SJCRH30 (cell line): ENCODE measurements at regions not wholly inside any gene's neighbourhood (a gene's known extent, or its start where the extent isn't known, plus 50 kb on each side); places are given as distances from the start of the nearest gene placed in this dataset.

Experiments
- DNase-seq, 2 experiments: peaks; one replicate each; pipeline ENCODE4 v3.0.0-alpha.2; 2015 to 2020
- H3K27ac ChIP-seq: fragments of 250-450 bp; sonication (Bioruptor Pico); 2 replicates; pipeline ENCODE4 v1.5.1; 2020; ENCODE audit warnings: mild to moderate bottlenecking, moderate library complexity
- H3K27me3 ChIP-seq: fragments of 250-450 bp; sonication (Bioruptor Pico); 2 replicates; pipeline ENCODE4 v1.5.1; 2020; ENCODE audit warnings: mild to moderate bottlenecking, moderate library complexity
- H3K36me3 ChIP-seq: fragments of 250-450 bp; sonication (Bioruptor Pico); 2 replicates; pipeline ENCODE4 v1.5.1; 2020; ENCODE audit warnings: mild to moderate bottlenecking, moderate library complexity
- H3K4me1 ChIP-seq: fragments of 250-450 bp; sonication (Bioruptor Pico); 2 replicates; pipeline ENCODE4 v1.5.1; 2020; ENCODE audit warnings: mild to moderate bottlenecking, moderate library complexity
- H3K4me3 ChIP-seq: fragments of 250-450 bp; sonication (Bioruptor Pico); 2 replicates; pipeline ENCODE4 v1.5.1; 2020; ENCODE audit warnings: mild to moderate bottlenecking, moderate library complexity
- H3K9me3 ChIP-seq: fragments of 250-450 bp; sonication (Bioruptor Pico); replicated peaks from 2 replicates; pipeline ENCODE4 v1.5.1; 2020; ENCODE audit warnings: mild to moderate bottlenecking, moderate library complexity

DNA sequence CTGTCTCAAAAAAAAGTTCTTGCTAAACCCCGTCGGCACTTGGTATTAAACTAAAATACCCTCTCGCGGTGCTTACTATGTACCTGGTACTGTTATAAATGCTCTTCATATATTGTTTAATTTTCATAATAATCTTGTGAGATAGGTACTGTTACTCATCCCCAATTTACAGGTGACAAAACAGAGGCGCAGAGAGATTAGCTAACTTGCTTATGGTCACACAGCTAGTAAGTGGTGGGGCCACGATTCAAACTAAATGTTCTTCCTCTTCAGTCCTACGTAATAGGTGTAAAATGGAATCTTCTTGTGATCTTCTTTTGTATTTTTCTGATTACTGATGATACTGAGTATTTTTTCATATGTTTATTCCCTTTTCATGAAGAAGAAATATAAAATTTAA is 51.3 kb downstream of the TET3 start:
- H3K27ac ChIP-seq, result no peak overlapping the region
- DNase-seq, result no peak
- no peaks in the 10 kb centered on the region for H3K27me3 ChIP-seq
- H3K36me3 ChIP-seq, result no peaks in the 10 kb centered on the region; the same call in 1 of the 2 replicates
- H3K4me3 ChIP-seq, result no peak overlapping the region
- H3K9me3 ChIP-seq, result no peaks in the 10 kb centered on the region
- H3K4me1 ChIP-seq, result peaks cover 50% of the 10 kb centered on the region

DNA sequence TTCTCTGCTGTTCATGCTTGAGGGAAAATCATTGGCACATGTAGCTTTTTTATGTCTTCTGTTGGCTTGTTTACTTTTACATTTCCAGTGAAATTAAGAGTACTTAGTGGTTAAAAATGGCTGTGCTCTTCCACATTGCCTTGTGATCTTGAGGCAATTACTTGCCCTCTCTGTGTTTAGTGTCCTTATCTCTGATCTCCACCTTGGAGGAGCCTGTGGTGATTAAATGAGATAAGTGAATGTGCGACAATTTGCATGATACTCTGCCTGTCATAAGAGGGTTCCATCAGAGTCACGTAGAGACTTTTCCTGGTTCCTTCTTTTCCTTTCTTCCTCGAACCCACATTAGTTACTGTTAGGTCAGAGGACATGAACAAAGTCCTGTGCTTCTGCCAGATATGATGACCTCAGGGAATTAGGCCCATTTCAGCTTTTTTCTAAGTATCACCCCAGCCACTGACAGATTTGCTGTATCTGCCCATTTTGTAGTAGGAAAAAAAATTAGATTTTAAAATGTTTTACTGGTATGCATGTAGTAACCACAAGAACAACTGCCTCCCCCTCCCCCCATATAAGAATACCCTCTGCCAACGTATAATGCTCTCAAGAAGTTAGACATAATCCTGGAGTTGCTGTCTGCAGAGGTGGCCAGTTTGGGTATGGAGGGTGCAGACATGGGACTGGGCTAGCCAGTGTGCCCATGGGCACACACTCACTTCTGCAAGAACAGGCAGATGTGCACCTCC is 51.9 kb downstream of the TET3 start:
- H3K36me3 ChIP-seq, result no peaks in the 10 kb centered on the region; the same call in 1 of the 2 replicates
- peaks cover 50% of the 10 kb centered on the region for H3K4me1 ChIP-seq
- H3K4me3 ChIP-seq, result no peak overlapping the region
- no peak overlapping the region; the same call in 1 of the 2 replicates for H3K27ac ChIP-seq
- H3K9me3 ChIP-seq, result no peaks in the 10 kb centered on the region
- peak in 1 of 2 experiments; percentile 34 for DNase-seq
- no peaks in the 10 kb centered on the region for H3K27me3 ChIP-seq

DNA sequence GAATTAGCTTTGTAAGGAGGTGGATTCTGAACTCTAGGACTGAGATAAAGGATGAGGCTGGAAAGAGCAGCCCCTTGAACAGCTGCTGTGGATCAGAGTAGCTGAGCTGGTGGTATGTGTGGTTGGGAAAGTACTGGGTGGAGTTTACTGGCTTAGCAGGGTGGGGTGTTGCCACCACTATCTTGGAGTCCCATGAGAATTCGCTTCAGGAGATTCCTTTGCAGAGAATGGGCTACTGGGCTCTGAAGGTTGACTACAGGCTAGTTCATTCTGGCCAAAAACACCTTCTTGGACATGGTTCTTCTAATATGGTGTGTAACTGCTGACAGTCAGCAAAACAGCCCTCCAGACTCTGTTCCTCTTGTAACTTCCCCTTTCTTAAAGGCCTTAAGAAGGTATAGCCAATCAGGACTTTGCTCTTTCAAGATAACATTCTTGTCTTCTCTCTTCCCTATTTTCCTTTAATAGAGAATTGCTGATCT is 52.7 kb downstream of the TET3 start:
- DNase-seq, result peak; percentile 77 to 84
- Histone ChIP-seq H3K27ac (no peak overlapping the region), H3K9me3 (no peaks in the 10 kb centered on the region)

DNA sequence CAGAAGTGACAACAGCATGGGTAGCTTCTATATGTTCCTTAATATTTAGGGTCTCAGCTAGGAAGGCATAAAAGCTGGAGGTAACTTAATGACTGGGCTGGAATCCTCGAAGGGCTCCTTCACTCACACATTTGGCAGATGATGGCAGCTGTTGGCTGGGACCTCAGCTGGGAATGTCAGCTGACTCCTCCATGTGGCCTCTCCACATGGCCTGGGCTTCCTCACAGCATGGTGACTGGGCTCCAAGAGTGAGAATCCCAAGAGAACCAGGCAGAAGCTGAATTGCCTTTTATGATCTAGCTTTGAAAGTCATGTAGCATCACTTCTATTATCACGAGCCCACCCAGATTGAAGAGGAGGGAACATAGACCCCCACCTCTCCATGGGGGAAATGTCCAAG is 54.9 kb downstream of the TET3 start:
- H3K27me3 ChIP-seq, result no peaks in the 10 kb centered on the region
- no peaks in the 10 kb centered on the region; the same call in 1 of the 2 replicates for H3K36me3 ChIP-seq
- DNase-seq, result peak; percentile 31 to 54
- H3K4me3 ChIP-seq, result no peak overlapping the region
- no peak overlapping the region for H3K27ac ChIP-seq
- H3K4me1 ChIP-seq, result peaks cover 44% of the 10 kb centered on the region
- no peaks in the 10 kb centered on the region for H3K9me3 ChIP-seq

More for the DNA sequence above, 52.7 kb downstream of the TET3 start:
- Histone ChIP-seq H3K27me3 (no peaks in the 10 kb centered on the region), H3K4me1 (peaks cover 50% of the 10 kb centered on the region), H3K4me3 (no peak overlapping the region), H3K36me3 (no peaks in the 10 kb centered on the region; the same call in 1 of the 2 replicates)

DNA sequence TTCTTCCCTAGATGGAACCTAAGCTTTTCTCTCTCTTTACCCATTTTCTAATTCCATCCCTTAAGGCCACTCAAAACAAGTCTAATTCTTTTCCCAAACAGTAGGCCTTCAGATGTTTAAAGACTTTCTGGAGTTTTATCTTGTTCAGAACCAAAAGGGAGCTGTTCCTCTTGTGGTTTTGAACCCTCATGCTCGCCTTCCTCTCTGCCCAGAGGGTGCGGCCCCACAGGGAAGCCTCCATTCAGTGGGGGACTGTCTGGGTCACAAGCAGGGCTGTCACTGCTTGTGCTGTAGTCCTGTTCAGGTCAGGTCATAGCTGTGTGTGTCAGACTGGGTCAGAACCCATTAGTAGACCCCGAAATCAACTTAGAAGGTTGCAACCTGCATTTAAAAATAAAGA is 56.5 kb downstream of the TET3 start:
- Histone ChIP-seq H3K4me1 (peaks cover 44% of the 10 kb centered on the region), H3K9me3 (no peaks in the 10 kb centered on the region), H3K4me3 (no peak overlapping the region), H3K27ac (no peak overlapping the region), H3K27me3 (no peaks in the 10 kb centered on the region), H3K36me3 (no peaks in the 10 kb centered on the region; the same call in 1 of the 2 replicates)
- DNase-seq, result no peak

DNA sequence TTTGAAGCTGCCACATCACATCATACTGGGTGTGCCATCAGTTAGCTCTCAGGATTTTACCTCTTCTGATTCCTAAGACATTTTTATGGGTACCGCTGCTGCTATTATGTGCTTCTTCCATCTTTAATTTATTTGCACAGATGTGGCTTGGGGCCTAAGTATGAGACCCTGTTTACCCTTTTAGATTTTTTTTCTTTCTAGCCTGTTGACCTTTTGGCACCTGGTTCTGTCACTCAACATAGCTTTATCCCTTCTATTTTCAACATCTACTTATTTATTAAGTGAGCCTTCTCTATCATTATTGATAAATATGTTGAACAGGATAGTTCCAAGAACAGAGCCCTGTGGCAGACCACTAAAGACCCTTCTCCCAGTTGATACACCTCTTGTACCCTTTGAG is 57.0 kb downstream of the TET3 start:
- Histone ChIP-seq H3K9me3 (no peaks in the 10 kb centered on the region), H3K27me3 (no peaks in the 10 kb centered on the region), H3K4me1 (peaks cover 38% of the 10 kb centered on the region), H3K36me3 (peaks cover 4% of the 10 kb centered on the region), H3K4me3 (no peak overlapping the region), H3K27ac (no peak overlapping the region)
- DNase-seq, result peak in 1 of 2 experiments; percentile 59

DNA sequence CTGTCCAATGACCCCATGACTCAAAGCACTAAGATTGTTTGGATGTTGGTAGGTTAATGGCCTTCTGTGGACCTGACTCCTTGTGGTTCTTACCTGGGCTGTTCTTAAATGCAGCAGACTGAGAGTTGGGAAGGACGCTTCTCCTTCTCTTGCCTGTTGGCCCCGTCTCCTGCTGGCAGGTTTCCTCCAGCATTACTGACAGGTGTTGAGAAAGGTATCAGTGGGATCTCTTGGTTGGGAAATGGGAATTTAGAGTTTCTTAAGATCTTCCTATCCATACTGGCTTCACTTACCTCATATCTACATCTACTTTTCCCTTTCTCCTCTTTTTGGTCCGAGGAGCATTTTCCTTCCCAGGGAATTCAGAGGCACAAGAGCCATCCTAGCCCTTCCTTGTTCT is 57.9 kb downstream of the TET3 start:
- Histone ChIP-seq H3K4me3 (no peak overlapping the region), H3K27me3 (no peaks in the 10 kb centered on the region), H3K9me3 (no peaks in the 10 kb centered on the region), H3K27ac (no peak overlapping the region), H3K36me3 (peaks cover 12% of the 10 kb centered on the region), H3K4me1 (peaks cover 29% of the 10 kb centered on the region)
- DNase-seq, result no peak

DNA sequence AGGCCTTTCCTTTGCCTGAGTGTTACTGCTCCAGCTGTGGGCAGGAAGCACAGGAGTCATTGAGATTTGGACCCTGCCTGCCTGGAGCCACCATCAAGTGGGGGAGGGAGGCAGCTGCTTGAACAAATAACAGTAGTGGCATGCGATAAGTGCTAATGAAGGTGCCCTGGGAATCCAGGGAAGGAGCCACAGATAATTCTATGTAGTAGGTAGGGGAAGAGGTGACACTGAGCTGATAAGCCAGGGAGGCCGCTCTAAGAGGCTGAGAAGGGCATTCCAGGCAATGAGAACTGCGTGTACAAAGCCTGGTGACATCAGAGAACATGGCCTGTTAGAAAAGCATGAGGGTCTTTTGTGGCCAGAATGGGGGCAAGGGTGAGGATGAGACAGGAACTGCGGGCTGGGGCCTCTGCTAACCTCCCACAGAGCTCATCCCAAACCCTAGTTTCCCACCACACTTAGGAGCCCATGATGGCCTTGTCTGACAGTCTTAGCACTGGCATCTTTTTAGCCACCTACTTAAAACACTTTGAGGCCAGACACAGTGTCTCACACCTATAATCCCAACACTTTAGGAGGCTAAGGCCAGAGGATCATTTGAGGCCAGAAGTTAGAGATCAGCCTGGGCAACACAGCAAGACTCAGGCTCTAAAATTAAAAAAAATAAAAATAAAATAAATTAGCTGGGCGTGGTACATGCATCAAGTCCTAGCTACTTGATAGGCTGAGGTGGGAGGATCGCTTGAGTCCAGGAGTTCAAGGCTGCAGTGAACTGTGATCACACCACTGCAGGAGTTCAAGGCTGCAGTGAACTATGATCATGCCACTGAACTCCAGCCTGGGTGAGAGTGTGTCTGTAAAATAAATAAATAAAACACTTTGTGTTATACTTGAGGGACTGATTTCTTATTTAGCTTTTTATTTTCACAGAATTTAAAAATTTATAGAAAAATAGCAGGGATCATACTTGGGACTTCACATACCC is 58.9 kb downstream of the TET3 start:
- H3K27me3 ChIP-seq, result no peaks in the 10 kb centered on the region
- peaks cover 26% of the 10 kb centered on the region for H3K4me1 ChIP-seq
- no peak overlapping the region for H3K27ac ChIP-seq
- peaks cover 16% of the 10 kb centered on the region for H3K36me3 ChIP-seq
- DNase-seq, result no peak
- H3K4me3 ChIP-seq, result no peak overlapping the region
- no peaks in the 10 kb centered on the region for H3K9me3 ChIP-seq

DNA sequence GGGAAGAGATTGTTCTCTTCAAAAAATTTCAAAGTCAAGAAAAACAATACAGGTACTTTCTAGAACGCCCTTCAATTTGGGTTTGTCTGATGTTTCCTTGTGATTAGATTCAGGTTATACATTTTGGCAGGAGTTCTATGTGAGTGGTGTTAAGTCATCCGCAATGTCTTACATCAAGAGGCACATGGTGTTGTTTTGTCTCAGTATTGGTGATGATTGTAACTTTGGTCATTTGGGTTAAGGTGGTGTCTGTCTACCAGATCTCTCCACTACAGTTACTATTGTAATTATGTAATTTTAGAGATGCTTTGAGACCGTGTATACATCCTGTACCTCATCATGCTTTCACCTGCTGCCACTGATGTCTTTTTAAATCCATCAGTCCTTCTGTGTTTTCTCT is 60.3 kb downstream of the TET3 start:
- peaks cover 18% of the 10 kb centered on the region for H3K4me1 ChIP-seq
- DNase-seq, result no peak
- no peak overlapping the region for H3K4me3 ChIP-seq
- no peak overlapping the region for H3K27ac ChIP-seq
- no peaks in the 10 kb centered on the region for H3K9me3 ChIP-seq
- peaks cover 19% of the 10 kb centered on the region for H3K36me3 ChIP-seq
- no peaks in the 10 kb centered on the region for H3K27me3 ChIP-seq

DNA sequence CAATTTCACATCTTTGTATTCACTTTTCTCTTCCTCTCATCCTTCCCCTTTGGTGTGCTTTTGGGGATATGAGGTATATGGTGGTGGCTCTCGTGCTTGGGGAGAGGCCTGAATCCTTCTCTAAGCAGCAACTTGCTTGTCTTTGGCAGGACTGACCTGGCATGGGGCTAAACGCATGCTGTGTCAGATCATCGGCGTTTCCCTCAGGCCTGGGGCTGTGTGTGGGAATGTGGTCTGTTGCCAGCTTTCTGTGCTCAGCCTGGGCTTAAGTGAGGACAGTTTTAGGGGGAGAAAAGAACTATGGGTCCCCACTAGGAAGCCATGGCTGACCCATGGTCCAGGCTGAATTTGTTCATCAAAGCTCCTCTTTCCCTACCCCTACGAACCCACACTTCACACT is 60.7 kb downstream of the TET3 start:
- DNase-seq, result no peak
- Histone ChIP-seq H3K9me3 (no peaks in the 10 kb centered on the region), H3K4me3 (no peak overlapping the region), H3K27ac (no peak overlapping the region), H3K4me1 (peaks cover 18% of the 10 kb centered on the region), H3K27me3 (no peaks in the 10 kb centered on the region), H3K36me3 (peaks cover 19% of the 10 kb centered on the region)

DNA sequence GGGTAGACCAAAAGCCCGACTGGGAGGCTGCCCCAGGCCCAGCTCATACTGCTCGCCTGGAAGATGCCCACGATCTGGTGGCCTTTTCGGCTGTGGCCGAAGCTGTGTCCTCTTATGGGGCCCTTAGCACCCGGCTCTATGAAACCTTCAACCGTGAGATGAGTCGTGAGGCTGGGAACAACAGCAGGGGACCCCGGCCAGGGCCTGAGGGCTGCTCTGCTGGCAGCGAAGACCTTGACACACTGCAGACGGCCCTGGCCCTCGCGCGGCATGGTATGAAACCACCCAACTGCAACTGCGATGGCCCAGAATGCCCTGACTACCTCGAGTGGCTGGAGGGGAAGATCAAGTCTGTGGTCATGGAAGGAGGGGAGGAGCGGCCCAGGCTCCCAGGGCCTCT is 61.7 kb downstream of the TET3 start:
- Histone ChIP-seq H3K4me1 (peaks cover 17% of the 10 kb centered on the region), H3K27me3 (no peaks in the 10 kb centered on the region), H3K9me3 (no peaks in the 10 kb centered on the region), H3K36me3 (peaks cover 19% of the 10 kb centered on the region), H3K4me3 (no peak overlapping the region), H3K27ac (no peak overlapping the region)
- no peak for DNase-seq

DNA sequence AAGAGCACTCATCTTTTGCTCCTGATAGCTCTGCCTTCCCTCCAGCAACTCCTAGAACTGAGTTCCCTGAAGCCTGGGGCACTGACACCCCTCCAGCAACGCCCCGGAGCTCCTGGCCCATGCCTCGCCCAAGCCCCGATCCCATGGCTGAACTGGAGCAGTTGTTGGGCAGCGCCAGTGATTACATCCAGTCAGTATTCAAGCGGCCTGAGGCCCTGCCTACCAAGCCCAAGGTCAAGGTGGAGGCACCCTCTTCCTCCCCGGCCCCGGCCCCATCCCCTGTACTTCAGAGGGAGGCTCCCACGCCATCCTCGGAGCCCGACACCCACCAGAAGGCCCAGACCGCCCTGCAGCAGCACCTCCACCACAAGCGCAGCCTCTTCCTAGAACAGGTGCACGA is 62.4 kb downstream of the TET3 start:
- Histone ChIP-seq H3K9me3 (no peaks in the 10 kb centered on the region), H3K4me3 (no peak overlapping the region), H3K4me1 (peaks cover 12% of the 10 kb centered on the region), H3K27me3 (no peaks in the 10 kb centered on the region), H3K36me3 (peaks cover 19% of the 10 kb centered on the region), H3K27ac (no peak overlapping the region)
- no peak for DNase-seq

DNA sequence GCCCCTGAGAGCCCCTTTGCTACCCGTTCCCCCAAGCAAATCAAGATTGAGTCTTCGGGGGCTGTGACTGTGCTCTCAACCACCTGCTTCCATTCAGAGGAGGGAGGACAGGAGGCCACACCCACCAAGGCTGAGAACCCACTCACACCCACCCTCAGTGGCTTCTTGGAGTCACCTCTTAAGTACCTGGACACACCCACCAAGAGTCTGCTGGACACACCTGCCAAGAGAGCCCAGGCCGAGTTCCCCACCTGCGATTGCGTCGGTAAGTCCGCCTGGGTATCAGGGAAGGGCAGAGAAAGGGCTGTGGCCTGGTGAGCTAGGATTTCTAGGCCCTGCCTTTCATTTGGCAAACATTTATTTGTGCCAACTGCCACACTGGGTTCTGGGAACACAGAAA is 63.4 kb downstream of the TET3 start:
- no peaks in the 10 kb centered on the region for H3K9me3 ChIP-seq
- peaks cover 19% of the 10 kb centered on the region for H3K36me3 ChIP-seq
- H3K4me3 ChIP-seq, result no peak overlapping the region
- H3K27ac ChIP-seq, result no peak overlapping the region
- H3K27me3 ChIP-seq, result no peaks in the 10 kb centered on the region
- no peak for DNase-seq
- peaks cover 8% of the 10 kb centered on the region for H3K4me1 ChIP-seq

DNA sequence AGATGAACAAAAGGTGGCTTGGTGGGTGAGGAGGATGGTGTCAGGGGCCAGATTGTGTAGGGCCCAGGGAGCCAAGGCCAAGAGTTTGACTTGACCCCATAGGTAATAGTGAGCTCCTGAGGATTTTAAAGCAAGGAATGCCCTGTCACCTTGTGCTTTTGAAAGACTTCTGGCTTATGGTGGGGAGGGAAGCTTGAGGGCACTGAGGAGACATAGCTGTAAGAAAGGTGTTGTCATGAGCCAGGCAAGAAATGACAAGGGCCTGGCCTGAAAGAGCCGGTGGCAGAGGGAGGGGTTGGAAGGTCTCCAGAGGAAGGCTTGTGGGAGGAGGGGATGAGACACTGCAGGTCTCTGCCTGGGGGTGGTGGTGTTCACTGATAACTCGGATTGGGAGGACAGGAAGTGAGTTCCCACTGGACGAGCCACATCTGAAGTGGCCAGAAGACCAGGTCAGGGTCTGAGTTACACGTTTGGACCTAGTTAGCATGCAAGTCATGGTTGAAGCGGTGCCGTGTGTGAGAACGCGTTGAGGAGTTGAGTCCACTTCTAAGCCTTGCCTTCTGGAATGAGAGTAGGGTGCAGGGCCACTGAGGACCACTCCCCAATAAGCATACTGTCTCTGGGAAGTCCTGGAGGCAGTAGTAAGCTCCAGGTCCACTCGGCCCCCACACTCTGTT is 64.3 kb downstream of the TET3 start:
- Histone ChIP-seq H3K36me3 (peaks cover 19% of the 10 kb centered on the region), H3K4me1 (peaks cover 8% of the 10 kb centered on the region; the same call in 1 of the 2 replicates), H3K27me3 (no peaks in the 10 kb centered on the region), H3K4me3 (no peak overlapping the region), H3K9me3 (no peaks in the 10 kb centered on the region), H3K27ac (no peak overlapping the region)
- DNase-seq, result no peak
